ENCODE measurements at regions not wholly inside any gene's neighbourhood (a gene's known extent, or its start where the extent isn't known, plus 50 kb on each side); places are given as distances from the start of the nearest gene placed in this dataset.

DNA sequence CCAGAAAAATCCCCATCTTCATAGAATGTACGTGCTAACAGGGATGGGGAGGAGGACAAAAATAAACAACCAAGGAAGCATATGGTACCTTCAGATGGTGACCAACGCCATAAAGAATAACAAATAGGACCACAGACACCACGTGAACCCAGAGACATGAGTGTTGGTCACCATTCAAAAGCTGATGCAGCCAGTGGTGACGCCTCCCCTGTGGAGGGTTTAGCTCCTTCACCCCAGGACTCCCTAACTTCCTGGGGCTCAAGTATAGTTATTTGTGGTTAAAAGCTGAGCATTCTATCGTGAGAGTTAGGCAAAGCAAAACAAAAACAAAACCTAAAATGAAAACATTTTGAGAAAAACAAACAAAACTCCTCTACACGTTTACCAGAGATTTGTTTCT lies 184.7 kb downstream of the SOX9 start:
- TF ChIP-seq JUN (CRISPR knock-in tag; IDR thresholded peaks at IDR 0.05) (no peak), ATF6 (CRISPR knock-in tag; IDR thresholded peaks at IDR 0.05) (no peak), USF2 (CRISPR knock-in tag; IDR thresholded peaks at IDR 0.05) (no peak), CTCF (IDR thresholded peaks at IDR 0.05) (no peak), NR2C2 (CRISPR knock-in tag; IDR thresholded peaks at IDR 0.05) (no peak), HMGXB4 (CRISPR knock-in tag; IDR thresholded peaks at IDR 0.05) (no peak), ZNF121 (CRISPR knock-in tag; IDR thresholded peaks at IDR 0.05) (no peak), RELA (CRISPR knock-in tag; IDR thresholded peaks at IDR 0.05; ENCODE audit: borderline replicate concordance) (no peak)
- TF ChIP-seq, protein P1, sequence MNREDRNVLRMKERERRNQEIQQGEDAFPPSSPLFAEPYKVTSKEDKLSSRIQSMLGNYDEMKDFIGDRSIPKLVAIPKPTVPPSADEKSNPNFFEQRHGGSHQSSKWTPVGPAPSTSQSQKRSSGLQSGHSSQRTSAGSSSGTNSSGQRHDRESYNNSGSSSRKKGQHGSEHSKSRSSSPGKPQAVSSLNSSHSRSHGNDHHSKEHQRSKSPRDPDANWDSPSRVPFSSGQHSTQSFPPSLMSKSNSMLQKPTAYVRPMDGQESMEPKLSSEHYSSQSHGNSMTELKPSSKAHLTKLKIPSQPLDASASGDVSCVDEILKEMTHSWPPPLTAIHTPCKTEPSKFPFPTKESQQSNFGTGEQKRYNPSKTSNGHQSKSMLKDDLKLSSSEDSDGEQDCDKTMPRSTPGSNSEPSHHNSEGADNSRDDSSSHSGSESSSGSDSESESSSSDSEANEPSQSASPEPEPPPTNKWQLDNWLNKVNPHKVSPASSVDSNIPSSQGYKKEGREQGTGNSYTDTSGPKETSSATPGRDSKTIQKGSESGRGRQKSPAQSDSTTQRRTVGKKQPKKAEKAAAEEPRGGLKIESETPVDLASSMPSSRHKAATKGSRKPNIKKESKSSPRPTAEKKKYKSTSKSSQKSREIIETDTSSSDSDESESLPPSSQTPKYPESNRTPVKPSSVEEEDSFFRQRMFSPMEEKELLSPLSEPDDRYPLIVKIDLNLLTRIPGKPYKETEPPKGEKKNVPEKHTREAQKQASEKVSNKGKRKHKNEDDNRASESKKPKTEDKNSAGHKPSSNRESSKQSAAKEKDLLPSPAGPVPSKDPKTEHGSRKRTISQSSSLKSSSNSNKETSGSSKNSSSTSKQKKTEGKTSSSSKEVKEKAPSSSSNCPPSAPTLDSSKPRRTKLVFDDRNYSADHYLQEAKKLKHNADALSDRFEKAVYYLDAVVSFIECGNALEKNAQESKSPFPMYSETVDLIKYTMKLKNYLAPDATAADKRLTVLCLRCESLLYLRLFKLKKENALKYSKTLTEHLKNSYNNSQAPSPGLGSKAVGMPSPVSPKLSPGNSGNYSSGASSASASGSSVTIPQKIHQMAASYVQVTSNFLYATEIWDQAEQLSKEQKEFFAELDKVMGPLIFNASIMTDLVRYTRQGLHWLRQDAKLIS (CRISPR knock-in tag; IDR thresholded peaks at IDR 0.05; ENCODE audit: borderline replicate concordance) = no peak

All from WTC11 (cell line).